Activated T-helper 1 cell treated with anti-CD3 and anti-CD28 coated beads, Interleukin-12 subunit alpha, Interleukin-12 subunit beta, Interleukin-2, Interleukin-4 antibody, amounts not matched to agents 30 ng/mL and 10 ng/mL and 1 ng/mL, durations not matched to agents 14 hours and 24 hours and 36 hours (primary cell): ENCODE measurements at regions not wholly inside any gene's neighbourhood (a gene's known extent, or its start where the extent isn't known, plus 50 kb on each side); places are given as distances from the start of the nearest gene placed in this dataset.
"Not testable (repeated sequence)": the region's sequence is repeated elsewhere in the genome, so short reads cannot be mapped to it uniquely, and the experiment has no call there.

Experiments
- DNase-seq: peaks from one replicate; pipeline ENCODE4 v3.0.0; 2021; ENCODE audit warnings: low spot score
- H3K27ac Mint-ChIP-seq: one replicate; pipeline ENCODE4 v1.8.0; 2021; ENCODE audit warnings: mild to moderate bottlenecking, mixed read lengths
- H3K27me3 Mint-ChIP-seq: one replicate; pipeline ENCODE4 v1.8.0; 2022; ENCODE audit warnings: mild to moderate bottlenecking, moderate library complexity, mixed read lengths; ENCODE audit not compliant: insufficient read depth
- H3K36me3 Mint-ChIP-seq: one replicate; pipeline ENCODE4 v1.8.0; 2021; ENCODE audit warnings: low read depth, mixed read lengths
- H3K4me1 Mint-ChIP-seq: one replicate; pipeline ENCODE4 v1.8.0; 2021; ENCODE audit warnings: low read depth, mixed read lengths
- H3K4me3 Mint-ChIP-seq: one replicate; pipeline ENCODE4 v1.8.0; 2021; ENCODE audit warnings: mild to moderate bottlenecking, moderate library complexity, mixed read lengths
- H3K9me3 Mint-ChIP-seq: one replicate; pipeline ENCODE4 v1.8.0; 2021; ENCODE audit warnings: mixed read lengths
- intact Hi-C: fragments of 100-400 bp; cut with micrococcal nuclease; formaldehyde crosslinking; loops from one replicate; pipeline ENCODE4 v1.15.1; 2024

GRCh38 chr4:114034189-114034588, 54.7 kb upstream of the ARSJ start:
- Mint-ChIP-seq H3K4me1 (no peaks in the 10 kb centered on the region), H3K27me3 (peaks cover 5% of the 10 kb centered on the region), H3K9me3 (no peaks in the 10 kb centered on the region), H3K36me3 (no peaks in the 10 kb centered on the region), H3K27ac (no peak overlapping the region), H3K4me3 (no peak overlapping the region)
- no peak for DNase-seq
- intact Hi-C loops = no loop called here

GRCh38 chr4:114036426-114036825, 57.0 kb upstream of the ARSJ start:
- H3K4me1 Mint-ChIP-seq = no peaks in the 10 kb centered on the region
- no peaks in the 10 kb centered on the region for H3K36me3 Mint-ChIP-seq
- H3K27me3 Mint-ChIP-seq = peaks cover 5% of the 10 kb centered on the region
- no peak overlapping the region for H3K27ac Mint-ChIP-seq
- intact Hi-C loops = no loop called here
- DNase-seq = no peak
- no peaks in the 10 kb centered on the region for H3K9me3 Mint-ChIP-seq
- H3K4me3 Mint-ChIP-seq = no peak overlapping the region

- Mint-ChIP-seq H3K27me3 (peaks cover 7% of the 10 kb centered on the region), H3K4me1 (no peaks in the 10 kb centered on the region), H3K9me3 (no peaks in the 10 kb centered on the region), H3K4me3 (no peak overlapping the region), H3K36me3 (no peaks in the 10 kb centered on the region), H3K27ac (no peak overlapping the region)
- no peak for DNase-seq
- intact Hi-C loops = no loop called here
Measured at GRCh38 chr4:114036864-114037263, 57.4 kb upstream of the ARSJ start.

GRCh38 chr4:114037988-114038387, 58.5 kb upstream of the ARSJ start:
- Mint-ChIP-seq H3K4me1 (no peaks in the 10 kb centered on the region), H3K9me3 (no peaks in the 10 kb centered on the region), H3K36me3 (no peaks in the 10 kb centered on the region), H3K4me3 (no peak overlapping the region), H3K27ac (no peak overlapping the region), H3K27me3 (peaks cover 7% of the 10 kb centered on the region)
- intact Hi-C loops = no loop called here
- DNase-seq = no peak

- intact Hi-C loops = no loop called here
- DNase-seq = no peak
- H3K4me1 Mint-ChIP-seq = no peaks in the 10 kb centered on the region
- no peaks in the 10 kb centered on the region for H3K9me3 Mint-ChIP-seq
- no peaks in the 10 kb centered on the region for H3K36me3 Mint-ChIP-seq
- H3K4me3 Mint-ChIP-seq = no peak overlapping the region
- H3K27me3 Mint-ChIP-seq = peaks cover 7% of the 10 kb centered on the region
- H3K27ac Mint-ChIP-seq = no peak overlapping the region
Measured at GRCh38 chr4:114038762-114039387, 59.4 kb upstream of the ARSJ start.

- peaks cover 2% of the 10 kb centered on the region for H3K27me3 Mint-ChIP-seq
- H3K27ac Mint-ChIP-seq = no peak overlapping the region
Measured at GRCh38 chr4:114040319-114041116, 61.1 kb upstream of the ARSJ start.

GRCh38 chr4:114041117-114041475, 61.6 kb upstream of the ARSJ start:
- intact Hi-C loops = no loop called here
- H3K4me3 Mint-ChIP-seq = no peak overlapping the region

More at GRCh38 chr4:114040319-114041116, 61.1 kb upstream of the ARSJ start:
- Mint-ChIP-seq H3K9me3 (no peaks in the 10 kb centered on the region), H3K4me3 (no peak overlapping the region), H3K36me3 (no peaks in the 10 kb centered on the region), H3K4me1 (no peaks in the 10 kb centered on the region)
- intact Hi-C loops = no loop called here
- DNase-seq = no peak

GRCh38 chr4:114043116-114043515, 63.7 kb upstream of the ARSJ start:
- no peak overlapping the region for H3K27ac Mint-ChIP-seq
- no peak overlapping the region for H3K4me3 Mint-ChIP-seq
- H3K4me1 Mint-ChIP-seq = no peaks in the 10 kb centered on the region
- H3K9me3 Mint-ChIP-seq = no peaks in the 10 kb centered on the region
- peaks cover 2% of the 10 kb centered on the region for H3K27me3 Mint-ChIP-seq
- intact Hi-C loops = no loop called here
- no peaks in the 10 kb centered on the region for H3K36me3 Mint-ChIP-seq
- no peak for DNase-seq

More at GRCh38 chr4:114041117-114041475, 61.6 kb upstream of the ARSJ start:
- Mint-ChIP-seq H3K27me3 (peaks cover 2% of the 10 kb centered on the region), H3K36me3 (no peaks in the 10 kb centered on the region), H3K4me1 (no peaks in the 10 kb centered on the region), H3K9me3 (no peaks in the 10 kb centered on the region), H3K27ac (no peak overlapping the region)
- DNase-seq = no peak

- H3K9me3 Mint-ChIP-seq, H3K27me3 Mint-ChIP-seq, H3K36me3 Mint-ChIP-seq, H3K27ac Mint-ChIP-seq, DNase-seq, H3K4me3 Mint-ChIP-seq, intact Hi-C loops, H3K4me1 Mint-ChIP-seq: not testable (repeated sequence)
Measured at GRCh38 chr4:114044351-114044750, 64.9 kb upstream of the ARSJ start.

- H3K27me3 Mint-ChIP-seq = peaks cover 4% of the 10 kb centered on the region
- no peak overlapping the region for H3K27ac Mint-ChIP-seq
- H3K4me1 Mint-ChIP-seq = no peaks in the 10 kb centered on the region
- intact Hi-C loops = no loop called here
- H3K36me3 Mint-ChIP-seq = no peaks in the 10 kb centered on the region
- H3K9me3 Mint-ChIP-seq = no peaks in the 10 kb centered on the region
- DNase-seq = no peak
- no peak overlapping the region for H3K4me3 Mint-ChIP-seq
Measured at GRCh38 chr4:114046331-114046730, 66.9 kb upstream of the ARSJ start.

GRCh38 chr4:114048154-114048553, 68.7 kb upstream of the ARSJ start:
- H3K4me1 Mint-ChIP-seq, H3K27me3 Mint-ChIP-seq, H3K27ac Mint-ChIP-seq, H3K36me3 Mint-ChIP-seq, intact Hi-C loops, DNase-seq, H3K9me3 Mint-ChIP-seq, H3K4me3 Mint-ChIP-seq: not testable (repeated sequence)

- intact Hi-C loops = no loop called here
- Mint-ChIP-seq H3K4me3 (no peak overlapping the region), H3K27ac (no peak overlapping the region), H3K4me1 (no peaks in the 10 kb centered on the region), H3K36me3 (no peaks in the 10 kb centered on the region), H3K27me3 (peaks cover 8% of the 10 kb centered on the region), H3K9me3 (peaks cover 12% of the 10 kb centered on the region)
- no peak for DNase-seq
Measured at GRCh38 chr4:114052227-114052626, 72.8 kb upstream of the ARSJ start.

GRCh38 chr4:114056599-114056998, 77.2 kb upstream of the ARSJ start:
- H3K4me3 Mint-ChIP-seq = no peak overlapping the region
- H3K9me3 Mint-ChIP-seq = peaks cover 12% of the 10 kb centered on the region
- no peaks in the 10 kb centered on the region for H3K36me3 Mint-ChIP-seq
- no peak overlapping the region for H3K27ac Mint-ChIP-seq
- H3K4me1 Mint-ChIP-seq = no peaks in the 10 kb centered on the region
- DNase-seq = no peak
- peaks cover 6% of the 10 kb centered on the region for H3K27me3 Mint-ChIP-seq
- intact Hi-C loops = no loop called here
